GM18499 (cell line): ENCODE measurements at regions not wholly inside any gene's neighbourhood (a gene's known extent, or its start where the extent isn't known, plus 50 kb on each side); places are given as distances from the start of the nearest gene placed in this dataset.

Experiments
- ATAC-seq: cut with Tn5 transposase; IDR thresholded peaks from one replicate; pipeline ENCODE4 v1.9.1; 2021; ENCODE audit warnings: moderate number of reproducible peaks; ENCODE audit not compliant: insufficient read depth, unreplicated experiment

DNA sequence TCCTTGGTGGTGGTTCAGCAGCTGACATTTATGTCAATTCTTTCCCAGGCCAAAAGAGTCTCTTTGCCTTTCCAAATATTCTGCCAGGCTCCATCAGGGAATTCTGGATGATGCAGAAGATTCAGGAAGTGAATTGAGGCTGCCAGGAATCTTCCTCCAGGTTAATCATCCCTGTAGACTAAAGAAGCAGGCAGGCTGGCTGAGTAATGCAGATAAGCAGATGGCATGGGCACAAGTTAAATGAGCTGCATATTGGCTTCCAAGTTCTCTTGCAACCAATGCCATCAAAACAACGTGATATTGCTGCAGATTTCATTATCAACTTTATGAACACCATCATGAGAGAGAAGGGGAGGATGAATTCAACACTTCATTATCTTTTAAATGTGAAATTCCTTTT is 324.5 kb downstream of the KCNN2 start:
- ATAC-seq, result no peak

GRCh38 chr5:114678778-114679177 is 316.9 kb downstream of the KCNN2 start:
- ATAC-seq, result no peak

DNA sequence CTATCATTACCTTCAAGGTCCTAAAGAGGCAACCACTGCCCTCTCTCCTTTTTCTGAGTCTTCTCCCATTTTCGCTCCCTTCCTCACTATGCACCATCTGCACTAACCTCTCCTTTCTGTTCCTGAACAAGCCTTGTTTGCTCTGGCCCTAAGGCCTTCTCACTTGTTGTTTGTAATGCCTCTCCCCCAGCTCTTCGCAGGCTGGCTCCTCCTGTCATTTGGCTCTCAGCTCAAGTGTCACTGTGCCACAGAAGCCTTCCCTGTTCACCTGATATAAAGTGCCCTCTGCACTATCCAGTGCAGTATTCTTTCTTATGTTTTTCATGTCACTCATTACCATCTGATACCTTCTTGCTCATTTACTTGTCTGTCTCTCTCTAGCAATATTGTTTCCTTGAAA is 303.7 kb downstream of the KCNN2 start:
- no peak for ATAC-seq

- ATAC-seq, result no peak
These were observed 298.9 kb downstream of the KCNN2 start for GRCh38 chr5:114660791-114661190.

GRCh38 chr5:114658194-114658593 is 296.3 kb downstream of the KCNN2 start:
- ATAC-seq, result no peak

DNA sequence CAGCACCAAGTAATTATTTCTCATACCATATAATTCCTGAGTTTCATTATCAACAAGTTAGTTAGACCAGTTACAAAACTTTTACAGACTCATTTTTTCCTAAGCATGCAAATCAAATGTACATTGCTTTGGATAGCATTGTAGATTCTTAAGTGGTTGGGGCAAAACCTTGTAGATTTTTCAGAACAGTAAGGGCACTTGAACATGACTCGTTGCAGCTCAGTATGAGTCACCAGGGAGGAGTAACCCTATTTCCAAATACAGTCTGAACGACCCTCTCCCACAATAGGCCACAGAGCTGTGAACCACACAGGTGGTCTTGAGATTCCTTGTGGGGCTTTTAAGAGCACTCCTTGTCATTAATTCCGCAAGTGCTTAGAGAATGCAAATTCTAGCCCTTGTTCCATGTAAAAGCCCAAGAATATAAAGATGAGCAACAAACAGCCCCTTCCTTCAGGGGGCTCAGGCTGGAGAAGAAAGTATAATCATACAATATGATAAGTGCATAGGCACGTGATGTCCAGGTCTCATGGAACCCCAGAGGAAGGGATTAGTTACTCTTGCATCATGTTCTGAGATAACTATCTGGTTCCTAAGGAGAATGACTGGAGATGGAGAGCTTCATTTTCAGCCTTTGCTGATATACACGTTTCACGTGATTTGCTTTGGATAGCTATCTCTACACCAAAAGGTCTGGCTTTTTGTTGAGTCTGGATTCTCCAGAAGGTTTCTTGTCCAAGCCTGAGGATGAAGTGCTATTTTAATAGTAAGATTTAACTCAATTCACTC is 295.7 kb downstream of the KCNN2 start:
- ATAC-seq, result no peak

DNA sequence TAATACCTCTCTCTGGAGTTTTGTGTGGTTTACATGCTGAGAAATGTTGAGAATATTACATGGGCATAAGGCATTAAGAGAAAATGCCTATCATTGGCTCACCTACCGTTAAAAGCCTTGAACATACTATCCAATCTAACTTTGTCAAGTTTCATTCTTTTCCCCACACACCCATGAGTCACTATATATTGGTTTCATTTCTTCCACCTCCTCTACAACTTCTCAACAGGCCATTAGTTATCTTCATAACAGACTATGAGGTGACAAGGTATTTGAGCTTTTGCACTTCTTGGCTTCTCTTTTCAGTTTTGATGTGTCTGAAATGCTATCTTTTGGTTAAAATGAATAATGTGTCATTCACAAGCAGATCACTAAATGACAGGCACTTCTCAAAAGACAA is 288.0 kb downstream of the KCNN2 start:
- ATAC-seq, result no peak

- ATAC-seq, result no peak
These were observed 287.1 kb downstream of the KCNN2 start for GRCh38 chr5:114648940-114649339.

DNA sequence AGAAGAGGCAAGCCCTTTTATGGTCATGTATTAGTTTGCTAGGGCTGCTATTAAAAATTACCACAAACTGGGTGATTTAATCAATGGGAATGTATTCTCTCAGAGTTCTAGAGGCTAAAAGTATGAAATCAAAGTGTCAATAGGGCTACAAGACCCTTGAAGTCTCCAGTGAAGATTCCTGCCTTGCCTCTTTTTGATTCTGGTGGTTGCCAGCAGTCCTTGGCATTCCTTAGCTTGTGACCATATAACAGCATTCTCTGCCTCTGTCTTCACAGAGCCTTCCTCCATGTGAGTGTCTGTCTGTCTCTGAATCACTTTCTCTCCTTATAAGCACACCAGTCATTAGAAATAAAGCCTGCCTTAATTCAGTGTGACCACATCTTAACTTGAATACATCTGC is 282.7 kb downstream of the KCNN2 start:
- ATAC-seq, result no peak

DNA sequence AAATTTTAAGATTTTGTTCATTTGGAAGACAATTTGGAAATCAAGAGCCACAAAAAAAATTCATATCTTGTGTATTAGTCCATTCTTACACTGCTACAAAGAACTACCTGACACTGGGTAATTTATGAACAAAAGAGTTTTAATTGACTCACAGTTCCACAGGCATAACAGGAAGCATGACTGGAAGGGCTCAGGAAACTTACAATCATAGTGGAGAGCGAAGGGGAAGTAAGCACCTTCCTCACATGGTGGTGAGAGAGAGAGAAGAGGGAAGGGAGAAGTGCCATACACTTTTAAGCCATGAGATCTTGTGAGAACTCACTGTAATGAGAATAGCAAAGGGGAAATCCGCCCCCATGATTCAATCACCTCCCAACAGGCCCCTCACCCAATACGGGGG is 274.4 kb downstream of the KCNN2 start:
- ATAC-seq, result no peak

DNA sequence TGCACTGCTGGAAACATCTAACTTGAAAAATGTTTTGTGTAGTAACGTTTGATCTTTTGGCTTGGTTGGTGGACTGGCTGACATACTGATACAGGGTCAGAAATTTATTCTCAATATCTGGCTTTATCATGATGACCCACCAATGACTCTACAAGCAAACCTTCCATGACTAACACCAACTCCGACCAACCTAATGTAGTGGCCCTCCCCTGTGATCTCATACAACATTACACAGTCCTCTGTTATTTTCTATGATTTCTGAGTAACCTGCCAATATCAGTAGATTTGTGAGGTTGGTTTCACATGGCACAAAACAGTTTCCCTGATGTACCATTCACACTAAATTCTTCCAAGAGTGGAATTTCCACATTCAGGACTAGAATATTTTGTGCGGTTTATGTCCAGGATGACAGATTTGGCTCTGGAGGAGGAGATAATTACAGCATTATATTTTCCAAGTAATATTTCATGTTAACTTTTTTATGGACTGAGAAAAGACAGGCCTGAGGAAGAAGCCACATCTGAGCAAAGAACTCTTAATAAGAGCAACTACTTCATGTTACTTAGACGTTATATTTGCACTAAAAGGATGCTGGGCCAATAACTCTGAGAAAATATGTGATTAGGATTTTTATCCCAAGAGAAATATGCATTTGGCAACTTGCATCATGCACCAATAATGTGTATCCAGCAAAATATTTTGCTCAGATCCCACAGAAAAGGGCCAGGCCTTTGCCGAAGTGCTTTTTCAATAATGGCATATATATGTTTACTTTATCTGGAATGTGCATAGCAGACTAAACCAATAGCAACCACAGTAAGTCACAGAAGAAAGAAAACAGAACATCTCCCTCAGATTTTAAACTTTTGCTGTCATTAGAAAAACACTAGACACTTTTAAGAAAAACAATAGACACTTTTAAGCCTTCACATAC is 273.4 kb downstream of the KCNN2 start:
- ATAC-seq, result no peak

DNA sequence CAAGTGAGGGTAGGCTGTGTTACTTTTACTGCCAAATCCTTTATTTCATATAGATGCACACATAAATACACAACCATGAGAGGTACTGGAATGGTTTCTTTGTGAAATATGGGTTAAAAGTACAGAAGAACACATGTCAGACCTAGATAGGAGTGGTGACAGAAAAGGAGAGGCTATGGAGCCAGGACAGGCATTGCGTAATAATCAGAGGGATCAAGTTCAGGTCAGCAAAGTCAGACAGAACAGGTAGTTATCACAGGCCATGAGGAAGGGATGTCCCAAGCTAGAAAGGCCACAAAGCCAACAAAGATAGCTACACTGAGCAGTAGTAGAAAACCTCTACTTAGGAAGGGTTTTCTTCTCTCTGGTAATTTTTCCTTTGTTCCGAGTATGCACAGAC is 272.6 kb downstream of the KCNN2 start:
- ATAC-seq, result no peak

DNA sequence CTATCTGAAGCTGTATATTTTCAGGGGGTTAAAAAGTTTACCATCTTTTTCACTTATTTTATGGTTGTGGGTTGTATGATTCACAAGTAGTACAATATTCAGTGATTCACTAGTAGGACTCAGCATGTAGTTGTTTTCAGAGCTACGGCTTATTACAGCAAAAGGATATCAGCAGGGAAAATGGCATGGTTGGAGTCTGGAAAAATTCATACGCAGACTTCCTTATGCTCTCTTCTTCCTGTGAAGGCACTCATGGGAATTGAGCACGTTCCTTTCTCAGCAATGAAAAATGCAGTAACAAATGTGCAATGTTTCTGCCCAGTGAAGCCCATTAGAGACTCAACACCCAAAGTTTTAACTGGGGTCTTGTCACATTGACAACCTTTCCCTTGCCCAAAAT is 250.5 kb downstream of the KCNN2 start:
- ATAC-seq, result no peak

- no peak for ATAC-seq
These were observed 219.3 kb downstream of the KCNN2 start for GRCh38 chr5:114581136-114581535.

- no peak for ATAC-seq
These were observed 204.0 kb downstream of the KCNN2 start for GRCh38 chr5:114565871-114566270.

GRCh38 chr5:114565139-114565538 is 203.3 kb downstream of the KCNN2 start:
- no peak for ATAC-seq

GRCh38 chr5:114561415-114561814 is 199.5 kb downstream of the KCNN2 start:
- no peak for ATAC-seq
